ENCODE measurements at regions not wholly inside any gene's neighbourhood (a gene's known extent, or its start where the extent isn't known, plus 50 kb on each side); places are given as distances from the start of the nearest gene placed in this dataset.

GRCh38 chr5:57035955-57036354 is 84.0 kb upstream of the MIER3 start:
- no peak for TF ChIP-seq CTCF (IDR thresholded peaks at IDR 0.05)
- TF ChIP-seq EZH2 (IDR thresholded peaks at IDR 0.05): no peak
- no peak for TF ChIP-seq EZH2phosphoT487 (IDR thresholded peaks at IDR 0.05)
